ENCODE measurements at regions not wholly inside any gene's neighbourhood (a gene's known extent, or its start where the extent isn't known, plus 50 kb on each side); places are given as distances from the start of the nearest gene placed in this dataset.

DNA sequence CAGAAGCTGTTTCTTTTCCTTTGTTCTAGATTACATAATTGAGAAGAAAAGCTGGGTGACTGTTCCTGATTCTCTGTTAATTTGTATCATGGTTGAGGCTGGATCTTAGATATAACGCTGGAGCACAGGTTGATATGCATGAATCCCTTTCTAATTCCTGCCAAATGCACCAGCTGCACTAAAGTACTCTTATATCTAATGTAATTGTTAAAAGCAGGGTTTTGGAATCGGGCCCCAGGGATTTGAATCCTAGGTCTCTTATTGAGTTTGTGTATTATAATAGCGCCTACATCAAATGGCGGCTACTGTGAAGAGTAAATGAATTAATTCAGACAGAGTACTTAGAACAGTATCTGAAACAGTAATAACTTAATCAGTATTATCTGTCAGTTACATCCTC is 80.4 kb downstream of the MC4R start:
- H3K27ac ChIP-seq (ENCODE audit: control insufficient read depth, insufficient read depth), result no peak overlapping the region
- FAIRE-seq, result no peak
- WGBS (ENCODE audit: insufficient coverage, insufficient replicate concordance, low lambda C conversion rate, missing lambda C conversion rate), result 40% methylated on average over 4 of the region's 4 CpGs
- ChIA-PET CTCF (interaction anchor here (1.0 to 1.2 kb wide), 2 partner anchors 175 to 257 kb away, joined by 3 to 4 read pairs; no protein-coding TSS in a partner anchor), POLR2A (no interaction called here), RAD21 (ENCODE audit: unreplicated experiment) (no interaction called here), SMC1A (ENCODE audit: uncharacterized antibody, unreplicated experiment) (no interaction called here)
- H2AFZ ChIP-seq (ENCODE audit: control insufficient read depth, low read depth, low read length), result no peak overlapping the region
- intact Hi-C loops (cut with micrococcal nuclease; ENCODE audit: unreplicated experiment) (no loop called here), in situ Hi-C loops (cut with MboI) (no loop called here)
- H3K27me3 ChIP-seq (replicated peaks in 1 of 2; ENCODE audit: control insufficient read depth in 2 of 2, insufficient read depth in 2 of 2, low read length in 1 of 2), result no peaks in the 10 kb centered on the region
- no peaks in the 10 kb centered on the region for H3K79me2 ChIP-seq (ENCODE audit: control insufficient read depth, insufficient read depth, low read length)
- H3K9ac ChIP-seq (ENCODE audit: control insufficient read depth, insufficient read depth, low read length), result no peak overlapping the region
- H3K36me3 ChIP-seq (ENCODE audit: control insufficient read depth in 2 of 2, insufficient read depth in 2 of 2, low read length in 1 of 2), result no peaks in the 10 kb centered on the region
- no peak for DNase-seq (ENCODE audit: low read depth, low spot score)
- H3K4me2 ChIP-seq (ENCODE audit: control insufficient read depth, insufficient read depth), result no peak overlapping the region
- no peak for ATAC-seq
- H3K4me1 ChIP-seq (ENCODE audit: control insufficient read depth, insufficient read depth, low read length), result no peaks in the 10 kb centered on the region
- H4K20me1 ChIP-seq (ENCODE audit: control insufficient read depth, insufficient read depth), result no peaks in the 10 kb centered on the region
- H3K9me3 ChIP-seq (replicated peaks; ENCODE audit: control insufficient read depth, insufficient read depth, low read length), result no peaks in the 10 kb centered on the region
- H3K4me3 ChIP-seq, result no peak overlapping the region
- BruUV-seq (replicated peaks), result no TSS peak
- TF ChIP-seq, protein P1, sequence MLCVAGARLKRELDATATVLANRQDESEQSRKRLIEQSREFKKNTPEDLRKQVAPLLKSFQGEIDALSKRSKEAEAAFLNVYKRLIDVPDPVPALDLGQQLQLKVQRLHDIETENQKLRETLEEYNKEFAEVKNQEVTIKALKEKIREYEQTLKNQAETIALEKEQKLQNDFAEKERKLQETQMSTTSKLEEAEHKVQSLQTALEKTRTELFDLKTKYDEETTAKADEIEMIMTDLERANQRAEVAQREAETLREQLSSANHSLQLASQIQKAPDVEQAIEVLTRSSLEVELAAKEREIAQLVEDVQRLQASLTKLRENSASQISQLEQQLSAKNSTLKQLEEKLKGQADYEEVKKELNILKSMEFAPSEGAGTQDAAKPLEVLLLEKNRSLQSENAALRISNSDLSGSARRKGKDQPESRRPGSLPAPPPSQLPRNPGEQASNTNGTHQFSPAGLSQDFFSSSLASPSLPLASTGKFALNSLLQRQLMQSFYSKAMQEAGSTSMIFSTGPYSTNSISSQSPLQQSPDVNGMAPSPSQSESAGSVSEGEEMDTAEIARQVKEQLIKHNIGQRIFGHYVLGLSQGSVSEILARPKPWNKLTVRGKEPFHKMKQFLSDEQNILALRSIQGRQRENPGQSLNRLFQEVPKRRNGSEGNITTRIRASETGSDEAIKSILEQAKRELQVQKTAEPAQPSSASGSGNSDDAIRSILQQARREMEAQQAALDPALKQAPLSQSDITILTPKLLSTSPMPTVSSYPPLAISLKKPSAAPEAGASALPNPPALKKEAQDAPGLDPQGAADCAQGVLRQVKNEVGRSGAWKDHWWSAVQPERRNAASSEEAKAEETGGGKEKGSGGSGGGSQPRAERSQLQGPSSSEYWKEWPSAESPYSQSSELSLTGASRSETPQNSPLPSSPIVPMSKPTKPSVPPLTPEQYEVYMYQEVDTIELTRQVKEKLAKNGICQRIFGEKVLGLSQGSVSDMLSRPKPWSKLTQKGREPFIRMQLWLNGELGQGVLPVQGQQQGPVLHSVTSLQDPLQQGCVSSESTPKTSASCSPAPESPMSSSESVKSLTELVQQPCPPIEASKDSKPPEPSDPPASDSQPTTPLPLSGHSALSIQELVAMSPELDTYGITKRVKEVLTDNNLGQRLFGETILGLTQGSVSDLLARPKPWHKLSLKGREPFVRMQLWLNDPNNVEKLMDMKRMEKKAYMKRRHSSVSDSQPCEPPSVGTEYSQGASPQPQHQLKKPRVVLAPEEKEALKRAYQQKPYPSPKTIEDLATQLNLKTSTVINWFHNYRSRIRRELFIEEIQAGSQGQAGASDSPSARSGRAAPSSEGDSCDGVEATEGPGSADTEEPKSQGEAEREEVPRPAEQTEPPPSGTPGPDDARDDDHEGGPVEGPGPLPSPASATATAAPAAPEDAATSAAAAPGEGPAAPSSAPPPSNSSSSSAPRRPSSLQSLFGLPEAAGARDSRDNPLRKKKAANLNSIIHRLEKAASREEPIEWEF (IDR thresholded peaks at IDR 0.05; ENCODE audit: insufficient replicate concordance, low read depth, low read length), result no peak
- TF ChIP-seq, protein P2, sequence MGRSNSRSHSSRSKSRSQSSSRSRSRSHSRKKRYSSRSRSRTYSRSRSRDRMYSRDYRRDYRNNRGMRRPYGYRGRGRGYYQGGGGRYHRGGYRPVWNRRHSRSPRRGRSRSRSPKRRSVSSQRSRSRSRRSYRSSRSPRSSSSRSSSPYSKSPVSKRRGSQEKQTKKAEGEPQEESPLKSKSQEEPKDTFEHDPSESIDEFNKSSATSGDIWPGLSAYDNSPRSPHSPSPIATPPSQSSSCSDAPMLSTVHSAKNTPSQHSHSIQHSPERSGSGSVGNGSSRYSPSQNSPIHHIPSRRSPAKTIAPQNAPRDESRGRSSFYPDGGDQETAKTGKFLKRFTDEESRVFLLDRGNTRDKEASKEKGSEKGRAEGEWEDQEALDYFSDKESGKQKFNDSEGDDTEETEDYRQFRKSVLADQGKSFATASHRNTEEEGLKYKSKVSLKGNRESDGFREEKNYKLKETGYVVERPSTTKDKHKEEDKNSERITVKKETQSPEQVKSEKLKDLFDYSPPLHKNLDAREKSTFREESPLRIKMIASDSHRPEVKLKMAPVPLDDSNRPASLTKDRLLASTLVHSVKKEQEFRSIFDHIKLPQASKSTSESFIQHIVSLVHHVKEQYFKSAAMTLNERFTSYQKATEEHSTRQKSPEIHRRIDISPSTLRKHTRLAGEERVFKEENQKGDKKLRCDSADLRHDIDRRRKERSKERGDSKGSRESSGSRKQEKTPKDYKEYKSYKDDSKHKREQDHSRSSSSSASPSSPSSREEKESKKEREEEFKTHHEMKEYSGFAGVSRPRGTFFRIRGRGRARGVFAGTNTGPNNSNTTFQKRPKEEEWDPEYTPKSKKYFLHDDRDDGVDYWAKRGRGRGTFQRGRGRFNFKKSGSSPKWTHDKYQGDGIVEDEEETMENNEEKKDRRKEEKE (IDR thresholded peaks at IDR 0.05), result no peak
- TF ChIP-seq SUZ12 (IDR thresholded peaks at IDR 0.05; ENCODE audit: unreplicated experiment), result no peak
- TF ChIP-seq RELA (IDR thresholded peaks at IDR 0.05; ENCODE audit: borderline replicate concordance, partially characterized antibody), result no peak
- no peak for TF ChIP-seq NR2C2 (IDR thresholded peaks at IDR 0.05; ENCODE audit: borderline replicate concordance, control insufficient read depth, insufficient read length, low read depth)
- TF ChIP-seq RBBP5 (conservative IDR thresholded peaks at IDR 0.05), result no peak
- TF ChIP-seq, protein P3, sequence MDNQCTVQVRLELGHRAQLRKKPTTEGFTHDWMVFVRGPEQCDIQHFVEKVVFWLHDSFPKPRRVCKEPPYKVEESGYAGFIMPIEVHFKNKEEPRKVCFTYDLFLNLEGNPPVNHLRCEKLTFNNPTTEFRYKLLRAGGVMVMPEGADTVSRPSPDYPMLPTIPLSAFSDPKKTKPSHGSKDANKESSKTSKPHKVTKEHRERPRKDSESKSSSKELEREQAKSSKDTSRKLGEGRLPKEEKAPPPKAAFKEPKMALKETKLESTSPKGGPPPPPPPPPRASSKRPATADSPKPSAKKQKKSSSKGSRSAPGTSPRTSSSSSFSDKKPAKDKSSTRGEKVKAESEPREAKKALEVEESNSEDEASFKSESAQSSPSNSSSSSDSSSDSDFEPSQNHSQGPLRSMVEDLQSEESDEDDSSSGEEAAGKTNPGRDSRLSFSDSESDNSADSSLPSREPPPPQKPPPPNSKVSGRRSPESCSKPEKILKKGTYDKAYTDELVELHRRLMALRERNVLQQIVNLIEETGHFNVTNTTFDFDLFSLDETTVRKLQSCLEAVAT (IDR thresholded peaks at IDR 0.05), result no peak
- no peak for TF ChIP-seq MEF2A (IDR thresholded peaks at IDR 0.05; ENCODE audit: insufficient read depth, low read depth, low read length)
- TF ChIP-seq FOXM1 (IDR thresholded peaks at IDR 0.05; ENCODE audit: low read depth, low read length), result no peak
- TF ChIP-seq EGR1 (IDR thresholded peaks at IDR 0.05; ENCODE audit: borderline replicate concordance in 1 of 2, low read depth in 2 of 2, low read length in 2 of 2), result no peak
- no peak for TF ChIP-seq PML (IDR thresholded peaks at IDR 0.05; ENCODE audit: low read length)
- TF ChIP-seq FOXK2 (IDR thresholded peaks at IDR 0.05), result no peak
- no peak for TF ChIP-seq CHD4 (IDR thresholded peaks at IDR 0.05)
- no peak for TF ChIP-seq KLF5 (IDR thresholded peaks at IDR 0.05; ENCODE audit: partially characterized antibody)

Measured in GM12878 (cell line).